HepG2 (cell line): ENCODE measurements at regions not wholly inside any gene's neighbourhood (a gene's known extent, or its start where the extent isn't known, plus 50 kb on each side); places are given as distances from the start of the nearest gene placed in this dataset.

Source experiments
- CREM ChIP-seq, 2 experiments: sonication (generic) in 1 of 2; formaldehyde crosslinking in 1 of 2; IDR thresholded peaks; 2 replicates each; pipeline versions ENCODE4 v1.4.0 to v1.6.1; 2016 to 2020; ENCODE audit warnings: antibody characterized with exemption in 1 of 2, mild to moderate bottlenecking in 1 of 2, missing genetic modification reagents in 1 of 2
- ISL2 ChIP-seq: sonication (generic); formaldehyde crosslinking; IDR thresholded peaks from 2 replicates; pipeline ENCODE4 v1.5.0; 2020; ENCODE audit warnings: missing genetic modification reagents
- ZNF782 ChIP-seq: sonication (generic); formaldehyde crosslinking; IDR thresholded peaks from 2 replicates; pipeline ENCODE4 v1.4.0; 2020; ENCODE audit warnings: missing genetic modification reagents, mild to moderate bottlenecking, borderline replicate concordance

DNA sequence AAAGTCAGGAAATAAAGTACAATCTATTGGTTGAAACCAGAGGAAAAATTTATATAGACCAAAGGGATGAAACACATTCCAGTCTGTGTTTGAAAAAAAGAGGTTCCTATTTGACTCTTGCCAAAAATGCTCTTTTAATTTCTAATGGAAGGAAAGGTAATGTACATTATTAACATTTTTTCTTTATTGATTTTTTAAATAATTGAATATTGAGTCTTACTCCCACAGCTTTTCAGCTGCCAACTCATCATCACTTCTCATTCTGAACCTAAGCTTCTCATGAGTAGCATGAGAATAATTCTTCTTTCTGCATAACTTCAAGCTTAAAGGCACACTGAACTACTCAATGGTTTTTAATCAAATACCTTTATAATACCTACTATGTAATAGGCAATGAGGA, 49.8 kb upstream of the FHIP2A start:
- TF ChIP-seq ISL2 (CRISPR knock-in tag) (no peak), CREM (IDR thresholded peaks at IDR 0.05) (no peak), CREM (CRISPR knock-in tag; IDR thresholded peaks at IDR 0.05) (no peak), ZNF782 (CRISPR knock-in tag) (no peak)
